K562 (cell line): ENCODE measurements at regions not wholly inside any gene's neighbourhood (a gene's known extent, or its start where the extent isn't known, plus 50 kb on each side); places are given as distances from the start of the nearest gene placed in this dataset.
A peak's percentile ranks its signal among the peaks of the same experiment; 100 is the strongest.

ENCODE experiments used
- ATAC-seq: fragments of 200-7000 bp; cut with Tn5 transposase; 3 replicates; pipeline ENCODE4 v1.9.1; 2020; ENCODE audit warnings: moderate library complexity
- BruUV-seq: library from RNA; stranded (reverse); fragments of 400-500 nt; replicated peaks from 2 replicates; lab custom pipeline; 2021; lab: Mats Ljungman, UMichigan
- CTCF ChIA-PET: fragments of 300-600 bp; formaldehyde crosslinking; extraction: SDS; loops from one replicate; lab custom pipeline; 2021; ENCODE audit warnings: low intra/inter-chr PET ratio; lab: Yijun Ruan, JAX
- POLR2A ChIA-PET: fragments of 300-600, 350-650 bp; sonication (Branson Sonifier 250); formaldehyde crosslinking; extraction: SDS; loops from one replicate; lab custom pipeline; 2021; ENCODE audit warnings: antibody characterized with exemption, inconsistent platforms; lab: Yijun Ruan, JAX
- DNase-seq, 4 experiments: peaks; one replicate each; pipeline versions ENCODE4 v3.0.0 to v3.0.0-alpha.2; 2011 to 2018; ENCODE audit warnings: low spot score in 3 of 4, mixed read lengths in 3 of 4; ENCODE audit errors: extremely low read depth in 1 of 4
- FAIRE-seq: peaks from 2 replicates; lab custom pipeline; 2011; peaks lifted over from hg19 to GRCh38; lab: Jason Lieb, UNC
- H2AFZ ChIP-seq: 2 replicates; pipeline ENCODE4 v1.6.0; 2011; ENCODE audit warnings: low read depth, low read length, control low read depth, inconsistent platforms
- H3K27ac ChIP-seq: fragments of 200-600 bp; 3 replicates; pipeline ENCODE4 v1.8.0; 2011; ENCODE audit warnings: low read depth, mild to moderate bottlenecking, control low read depth, inconsistent platforms, low read length, moderate library complexity, mixed read lengths; ENCODE audit errors: extremely low read depth
- H3K27me3 ChIP-seq, 2 experiments: fragments of 300-600 bp in 1 of 2; 2 replicates in 1 of 2; 3 replicates in 1 of 2; pipeline versions ENCODE4 v1.6.0 to v1.8.0; 2011; ENCODE audit warnings: inconsistent platforms in 2 of 2, low read length in 2 of 2, mild to moderate bottlenecking in 1 of 2, mixed read lengths in 1 of 2, moderate library complexity in 1 of 2; ENCODE audit not compliant: control insufficient read depth in 2 of 2, insufficient read depth in 2 of 2
- H3K36me3 ChIP-seq: fragments of 300-600 bp; 3 replicates; pipeline ENCODE4 v1.8.0; 2011; ENCODE audit warnings: mild to moderate bottlenecking, low read length, inconsistent platforms; ENCODE audit not compliant: control insufficient read depth, insufficient read depth
- H3K4me1 ChIP-seq, 2 experiments: fragments of 200-600 bp in 1 of 2; replicated peaks in 1 of 2; 2 replicates in 1 of 2; 3 replicates in 1 of 2; pipeline versions ENCODE4 v1.5.1 to v1.8.0; 2011; ENCODE audit warnings: inconsistent platforms in 2 of 2, low read length in 2 of 2, mild to moderate bottlenecking in 1 of 2, mixed read lengths in 1 of 2, moderate library complexity in 1 of 2; ENCODE audit not compliant: control insufficient read depth in 2 of 2, insufficient read depth in 2 of 2
- H3K4me2 ChIP-seq: 2 replicates; pipeline ENCODE4 v1.6.1; 2011; ENCODE audit warnings: low read length, control low read depth, inconsistent platforms, mixed read lengths; ENCODE audit not compliant: insufficient read depth
- H3K4me3 ChIP-seq: fragments of 200-600 bp; sonication (generic), shearing (Covaris generic); 2 replicates; pipeline ENCODE4 v1.5.1; 2016; ENCODE audit warnings: control low read depth, inconsistent platforms
- H3K79me2 ChIP-seq: fragments of 200-600 bp; 3 replicates; pipeline ENCODE4 v1.8.0; 2011; ENCODE audit warnings: low read length, inconsistent platforms; ENCODE audit not compliant: control insufficient read depth, insufficient read depth
- H3K9ac ChIP-seq, 2 experiments: 2 replicates each; pipeline versions ENCODE4 v1.6.0 to v1.6.1; 2011; ENCODE audit warnings: low read depth in 2 of 2, low read length in 2 of 2, control low read depth in 1 of 2, inconsistent platforms in 1 of 2, mild to moderate bottlenecking in 1 of 2, mixed read lengths in 1 of 2; ENCODE audit not compliant: insufficient read depth in 1 of 2
- H3K9me1 ChIP-seq: one replicate; pipeline ENCODE4 v1.6.0; 2011; ENCODE audit warnings: inconsistent platforms, mild to moderate bottlenecking, low read length, moderate library complexity; ENCODE audit not compliant: control insufficient read depth, insufficient read depth
- H3K9me3 ChIP-seq: replicated peaks from 2 replicates; pipeline ENCODE4 v1.5.1; 2011; ENCODE audit warnings: low read depth, low read length, inconsistent platforms; ENCODE audit not compliant: control insufficient read depth, insufficient read depth
- H4K20me1 ChIP-seq: replicated peaks from 2 replicates; pipeline ENCODE4 v1.6.1; 2011; ENCODE audit warnings: low read length, inconsistent platforms, mixed read lengths; ENCODE audit not compliant: control insufficient read depth, insufficient read depth
- BCOR ChIP-seq: fragments of 450-650 bp; IDR thresholded peaks from 2 replicates; pipeline ENCODE4 v1.6.1; 2016
- FIP1L1 ChIP-seq: fragments of 200-400 bp; formaldehyde crosslinking; IDR thresholded peaks from 2 replicates; pipeline ENCODE4 v1.6.1; 2018; ENCODE audit warnings: mild to moderate bottlenecking, low read depth, low read length; ENCODE audit not compliant: poor library complexity, severe bottlenecking
- FOXA1 ChIP-seq: fragments of 450-650 bp; IDR thresholded peaks from 2 replicates; pipeline ENCODE4 v1.6.1; 2016; ENCODE audit warnings: mild to moderate bottlenecking, borderline replicate concordance
- HMG20A ChIP-seq: fragments of 450-650 bp; formaldehyde crosslinking; conservative IDR thresholded peaks from 2 replicates; pipeline ENCODE4 v1.4.0; 2020; ENCODE audit warnings: mild to moderate bottlenecking, mixed read lengths
- MYC ChIP-seq, 2 experiments: fragments of 250-450 bp in 1 of 2; sonication (Bioruptor Pico) in 1 of 2; IDR thresholded peaks; 2 replicates each; pipeline versions ENCODE4 v1.5.1 to v1.6.1; 2012 to 2021; ENCODE audit warnings: low read depth in 2 of 2, borderline replicate concordance in 1 of 2, improper control_type of control experiment in 1 of 2, low read length in 1 of 2, mild to moderate bottlenecking in 1 of 2, moderate library complexity in 1 of 2
- PHF20 ChIP-seq: fragments of 450-650 bp; IDR thresholded peaks from 2 replicates; pipeline ENCODE4 v1.6.1; 2018; ENCODE audit not compliant: partially characterized antibody
- RBM25 ChIP-seq: fragments of 200-400 bp; formaldehyde crosslinking; IDR thresholded peaks from 2 replicates; pipeline ENCODE4 v1.6.1; 2018; ENCODE audit warnings: low read length, low read depth, moderate library complexity; ENCODE audit not compliant: severe bottlenecking
- RFX7 ChIP-seq: fragments of 250-450 bp; sonication (Bioruptor Pico); IDR thresholded peaks from 2 replicates; pipeline ENCODE4 v1.5.1; 2021; ENCODE audit warnings: mild to moderate bottlenecking
- WGBS: fragments of 100-300 bp; shearing (Covaris generic); methylation state at CpG from one replicate; pipeline ENCODE4 v1.1.6; 2016; ENCODE audit warnings: low coverage, mixed read lengths; ENCODE audit not compliant: insufficient coverage; ENCODE audit errors: missing lambda C conversion rate; 5-methylcytosine and 5-hydroxymethylcytosine counted together
- in situ Hi-C: fragments of 300-500 bp; cut with MboI; formaldehyde crosslinking; loops from 4 replicates; pipeline ENCODE4 v1.15.0; 2018; ENCODE audit warnings: inconsistent platforms, mixed read lengths
- intact Hi-C: fragments of 100-400 bp; cut with micrococcal nuclease; formaldehyde crosslinking; loops from 2 replicates; pipeline ENCODE4 v1.14.2; 2022
- TF ChIP-seq, protein P1 (sequence below), 2 experiments: IDR thresholded peaks; 2 replicates each; pipeline ENCODE4 v1.6.1; 2012; ENCODE audit warnings: improper control_type of control experiment in 2 of 2, low read depth in 2 of 2, low read length in 2 of 2, borderline replicate concordance in 1 of 2
- TF ChIP-seq, protein P2 (sequence below), 2 experiments: fragments of 450-650 bp in 1 of 2; IDR thresholded peaks; 2 replicates each; pipeline ENCODE4 v1.6.1; 2011 to 2017; ENCODE audit warnings: low read depth in 2 of 2, antibody characterized with exemption in 1 of 2, borderline replicate concordance in 1 of 2, low read length in 1 of 2, mild to moderate bottlenecking in 1 of 2, mixed read lengths in 1 of 2; ENCODE audit not compliant: control insufficient read depth in 1 of 2

DNA sequence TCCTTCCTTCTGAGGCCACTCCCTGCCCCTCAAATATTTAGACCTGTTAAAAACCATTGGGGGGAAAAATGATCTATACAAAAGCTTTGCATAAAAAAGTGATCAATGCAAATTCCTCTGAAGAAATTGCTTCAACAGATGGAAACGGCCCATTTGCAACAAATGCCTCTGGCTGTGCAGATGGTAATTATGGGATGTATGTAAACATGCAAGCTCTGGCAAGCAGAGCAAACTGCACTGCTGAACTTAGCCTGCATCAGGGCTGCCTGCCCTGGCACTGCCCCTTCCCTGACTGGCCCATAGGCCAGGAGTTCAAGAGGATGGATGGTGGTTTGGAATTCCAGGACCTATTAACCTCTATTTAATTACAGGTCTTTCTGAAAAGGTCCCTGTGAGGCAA lies 388.7 kb downstream of the MIAT start (continued):
- TF ChIP-seq, protein P1, sequence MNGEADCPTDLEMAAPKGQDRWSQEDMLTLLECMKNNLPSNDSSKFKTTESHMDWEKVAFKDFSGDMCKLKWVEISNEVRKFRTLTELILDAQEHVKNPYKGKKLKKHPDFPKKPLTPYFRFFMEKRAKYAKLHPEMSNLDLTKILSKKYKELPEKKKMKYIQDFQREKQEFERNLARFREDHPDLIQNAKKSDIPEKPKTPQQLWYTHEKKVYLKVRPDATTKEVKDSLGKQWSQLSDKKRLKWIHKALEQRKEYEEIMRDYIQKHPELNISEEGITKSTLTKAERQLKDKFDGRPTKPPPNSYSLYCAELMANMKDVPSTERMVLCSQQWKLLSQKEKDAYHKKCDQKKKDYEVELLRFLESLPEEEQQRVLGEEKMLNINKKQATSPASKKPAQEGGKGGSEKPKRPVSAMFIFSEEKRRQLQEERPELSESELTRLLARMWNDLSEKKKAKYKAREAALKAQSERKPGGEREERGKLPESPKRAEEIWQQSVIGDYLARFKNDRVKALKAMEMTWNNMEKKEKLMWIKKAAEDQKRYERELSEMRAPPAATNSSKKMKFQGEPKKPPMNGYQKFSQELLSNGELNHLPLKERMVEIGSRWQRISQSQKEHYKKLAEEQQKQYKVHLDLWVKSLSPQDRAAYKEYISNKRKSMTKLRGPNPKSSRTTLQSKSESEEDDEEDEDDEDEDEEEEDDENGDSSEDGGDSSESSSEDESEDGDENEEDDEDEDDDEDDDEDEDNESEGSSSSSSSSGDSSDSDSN (IDR thresholded peaks at IDR 0.05; ENCODE audit: borderline replicate concordance in 1 of 2, low read depth in 2 of 2, low read length in 2 of 2) = no peak
- no peak for TF ChIP-seq FOXA1

GRCh38 chr22:27046603-27047002 lies 389.2 kb downstream of the MIAT start:
- CTCF ChIA-PET = no interaction called here
- Histone ChIP-seq H3K27me3 (no peaks in the 10 kb centered on the region; a peak in 1 of 5 replicates), H3K9me3 (no peaks in the 10 kb centered on the region)
- TF ChIP-seq FIP1L1 (no peak), RFX7 (CRISPR knock-in tag) (no peak), MYC (IDR thresholded peaks at IDR 0.05; ENCODE audit: low read depth, low read length) (no peak), MYC (CRISPR knock-in tag; IDR thresholded peaks at IDR 0.05; ENCODE audit: borderline replicate concordance, low read depth) (no peak), PHF20 (no peak), HMG20A (no peak), RBM25 (peak; percentile 21), BCOR (0 out of 2 replicates have a peak, but pooled peaks have one; percentile 20)
- TF ChIP-seq, protein P2, sequence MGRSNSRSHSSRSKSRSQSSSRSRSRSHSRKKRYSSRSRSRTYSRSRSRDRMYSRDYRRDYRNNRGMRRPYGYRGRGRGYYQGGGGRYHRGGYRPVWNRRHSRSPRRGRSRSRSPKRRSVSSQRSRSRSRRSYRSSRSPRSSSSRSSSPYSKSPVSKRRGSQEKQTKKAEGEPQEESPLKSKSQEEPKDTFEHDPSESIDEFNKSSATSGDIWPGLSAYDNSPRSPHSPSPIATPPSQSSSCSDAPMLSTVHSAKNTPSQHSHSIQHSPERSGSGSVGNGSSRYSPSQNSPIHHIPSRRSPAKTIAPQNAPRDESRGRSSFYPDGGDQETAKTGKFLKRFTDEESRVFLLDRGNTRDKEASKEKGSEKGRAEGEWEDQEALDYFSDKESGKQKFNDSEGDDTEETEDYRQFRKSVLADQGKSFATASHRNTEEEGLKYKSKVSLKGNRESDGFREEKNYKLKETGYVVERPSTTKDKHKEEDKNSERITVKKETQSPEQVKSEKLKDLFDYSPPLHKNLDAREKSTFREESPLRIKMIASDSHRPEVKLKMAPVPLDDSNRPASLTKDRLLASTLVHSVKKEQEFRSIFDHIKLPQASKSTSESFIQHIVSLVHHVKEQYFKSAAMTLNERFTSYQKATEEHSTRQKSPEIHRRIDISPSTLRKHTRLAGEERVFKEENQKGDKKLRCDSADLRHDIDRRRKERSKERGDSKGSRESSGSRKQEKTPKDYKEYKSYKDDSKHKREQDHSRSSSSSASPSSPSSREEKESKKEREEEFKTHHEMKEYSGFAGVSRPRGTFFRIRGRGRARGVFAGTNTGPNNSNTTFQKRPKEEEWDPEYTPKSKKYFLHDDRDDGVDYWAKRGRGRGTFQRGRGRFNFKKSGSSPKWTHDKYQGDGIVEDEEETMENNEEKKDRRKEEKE (IDR thresholded peaks at IDR 0.05; ENCODE audit: borderline replicate concordance in 1 of 2, control insufficient read depth in 1 of 2, low read depth in 2 of 2, low read length in 1 of 2) = no peak
- TF ChIP-seq, all 486 proteins: peak for 2
- Histone ChIP-seq H3K27ac (no peak overlapping the region), H3K4me2 (no peak overlapping the region), H3K4me3 (no peak overlapping the region), H3K4me1 (no peaks in the 10 kb centered on the region), H2AFZ (no peak overlapping the region), H3K9me1 (no peaks in the 10 kb centered on the region), H4K20me1 (no peaks in the 10 kb centered on the region), H3K36me3 (no peaks in the 10 kb centered on the region), H3K79me2 (no peaks in the 10 kb centered on the region), H3K9ac (no peak overlapping the region)
- WGBS = 0% methylated on average over 2 of the region's 2 CpGs
- in situ Hi-C loops (no loop called here), intact Hi-C loops (no loop called here)
- no peak for DNase-seq
- no peak for FAIRE-seq
- no TSS peak for BruUV-seq
- POLR2A ChIA-PET = no interaction called here
- no peak for ATAC-seq
